ENCODE measurements at regions not wholly inside any gene's neighbourhood (a gene's known extent, or its start where the extent isn't known, plus 50 kb on each side); places are given as distances from the start of the nearest gene placed in this dataset.
A peak's percentile ranks its signal among the peaks of the same experiment; 100 is the strongest.
"Not testable (repeated sequence)": the region's sequence is repeated elsewhere in the genome, so short reads cannot be mapped to it uniquely, and the experiment has no call there.

DNA sequence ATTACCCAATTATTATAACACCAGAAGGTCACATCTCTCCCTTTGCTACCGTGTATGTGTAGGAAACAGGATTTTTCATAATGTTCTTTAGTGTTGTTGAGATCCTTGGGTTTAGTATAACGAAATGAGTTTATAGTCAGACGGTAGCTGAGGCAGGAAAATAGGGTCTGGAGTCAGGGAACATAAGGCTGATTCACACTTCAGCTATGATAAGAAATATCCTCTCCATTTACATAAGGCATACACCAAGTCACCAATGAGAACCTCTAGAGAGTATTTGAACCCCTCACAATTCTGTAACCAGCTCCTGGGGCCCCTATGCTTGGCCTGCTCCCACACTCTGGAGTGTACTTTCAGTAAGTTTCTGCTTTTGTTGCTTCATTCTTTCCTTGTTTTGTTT lies 58.9 kb upstream of the ANKH start:
- no peak for DNase-seq

DNA sequence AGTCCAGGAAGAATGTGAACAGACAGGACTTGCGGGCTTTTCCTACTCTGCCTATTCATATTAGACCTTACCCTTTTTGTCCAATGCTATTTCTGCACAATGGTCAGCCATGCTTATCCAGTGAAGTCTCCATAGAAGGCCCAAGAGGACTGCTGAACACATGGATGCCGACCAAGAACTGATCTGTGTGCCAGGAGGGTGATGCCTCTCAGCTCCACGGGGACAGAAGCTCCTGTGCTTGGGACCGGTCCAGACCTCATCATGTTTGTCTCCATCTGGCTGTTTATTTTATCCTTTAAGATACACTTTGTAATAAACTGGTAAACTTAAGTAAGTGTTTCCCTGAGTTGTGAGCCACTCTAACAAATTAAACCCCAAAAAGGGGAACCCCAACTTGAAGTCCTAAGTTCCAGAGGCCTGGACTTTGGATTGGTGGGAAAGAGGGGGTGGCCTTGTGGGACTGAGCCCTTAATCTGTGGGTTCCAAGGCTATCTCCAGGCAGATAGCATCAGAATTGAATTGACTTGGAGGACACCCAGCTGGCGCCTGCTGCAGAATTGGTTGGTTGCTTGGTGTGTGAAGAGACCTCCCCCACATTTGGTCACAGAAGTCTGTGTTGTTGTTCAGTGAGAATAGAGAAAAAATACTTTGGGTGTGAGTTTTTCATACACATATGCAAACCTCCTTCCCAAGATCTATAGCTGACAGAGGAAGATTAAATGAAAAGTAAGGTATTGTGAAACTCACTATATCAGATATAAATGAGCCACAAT lies 57.9 kb upstream of the ANKH start:
- DNase-seq, result no peak

- peak; percentile 94 for DNase-seq
Observed at GRCh38 chr5:14928661-14929060, 57.1 kb upstream of the ANKH start.

DNA sequence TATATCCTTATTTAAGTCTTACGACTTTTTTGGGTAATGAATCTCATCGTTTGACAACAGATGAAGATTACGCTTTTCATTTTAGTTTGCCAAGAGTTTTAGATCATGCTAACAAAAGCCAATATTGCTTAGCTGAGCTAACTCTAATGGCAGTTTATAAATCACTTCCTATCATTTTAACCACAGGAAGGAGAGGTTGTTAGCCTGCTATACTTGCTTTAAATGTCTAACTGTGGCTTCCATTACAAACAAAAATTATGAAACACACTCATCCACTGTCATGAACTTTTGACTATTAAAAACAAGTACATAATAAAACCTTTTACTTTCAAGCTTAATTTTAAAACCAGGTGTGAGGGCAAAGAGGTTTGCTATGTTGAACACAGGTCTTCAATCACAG lies 53.7 kb upstream of the ANKH start:
- peak; percentile 77 for DNase-seq

GRCh38 chr5:14922952-14923351 lies 51.4 kb upstream of the ANKH start:
- DNase-seq, result not testable (repeated sequence)

DNA sequence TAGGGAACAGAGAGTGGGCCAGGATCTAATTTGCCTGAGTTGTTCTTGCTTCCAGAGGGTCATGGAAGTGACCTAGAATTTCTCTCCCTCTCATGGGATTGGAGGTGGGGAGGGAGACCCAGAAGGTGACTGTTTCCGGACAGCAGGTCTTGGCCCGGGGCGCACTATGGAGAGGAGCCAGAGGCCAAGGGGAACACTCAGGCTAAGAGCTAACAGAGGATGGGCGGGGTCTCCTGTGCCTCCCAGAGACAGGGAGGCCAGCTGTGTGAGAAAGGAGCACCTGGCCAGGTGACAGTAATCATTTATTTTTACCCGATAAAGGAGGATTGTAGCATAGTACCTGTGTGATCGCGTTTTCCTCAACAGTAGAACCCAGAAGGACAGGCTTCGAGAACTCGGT lies 50.9 kb upstream of the ANKH start:
- no peak for DNase-seq

All from fibroblast of skin of abdomen (primary cell).